Thoracic aorta (tissue), 2 donors: ENCODE measurements at regions not wholly inside any gene's neighbourhood (a gene's known extent, or its start where the extent isn't known, plus 50 kb on each side); places are given as distances from the start of the nearest gene placed in this dataset.

Experiments used
- ATAC-seq: fragments of 150-250 bp; one replicate; pipeline ENCODE4 v1.8.0; 2017; ENCODE audit warnings: low read depth; ENCODE audit not compliant: insufficient number of reproducible peaks, low FRiP score
- DNase-seq: peaks from one replicate; pipeline ENCODE4 v3.0.0-alpha.2; 2020; ENCODE audit warnings: low spot score
- H3K27ac ChIP-seq, 2 donors: fragments of 200-600 bp; sonication (generic); 1 replicate in 1 of 2; 2 replicates in 1 of 2; pipeline ENCODE4 v1.5.1; 2016; ENCODE audit warnings: mild to moderate bottlenecking in 2 of 2, moderate library complexity in 2 of 2
- H3K27me3 ChIP-seq: fragments of 200-600 bp; sonication (generic); replicated peaks from 2 replicates; pipeline ENCODE4 v1.6.0; 2016; ENCODE audit warnings: mild to moderate bottlenecking; ENCODE audit not compliant: insufficient read depth
- H3K36me3 ChIP-seq: fragments of 200-600 bp; sonication (generic); one replicate; pipeline ENCODE4 v1.5.1; 2016
- H3K4me1 ChIP-seq, 2 donors: fragments of 200-600 bp; sonication (generic); 1 replicate in 1 of 2; 2 replicates in 1 of 2; pipeline versions ENCODE4 v1.5.1 to v1.6.0; 2016; ENCODE audit warnings: low read depth in 2 of 2, mild to moderate bottlenecking in 1 of 2; ENCODE audit not compliant: control insufficient read depth in 1 of 2
- H3K4me3 ChIP-seq: fragments of 200-600 bp; sonication (generic); 2 replicates; pipeline ENCODE4 v1.5.1; 2016; ENCODE audit warnings: mild to moderate bottlenecking
- H3K9me3 ChIP-seq: fragments of 200-600 bp; sonication (generic); 2 replicates; pipeline ENCODE4 v1.5.1; 2016
- TF ChIP-seq, protein P1 (sequence below): fragments of 200-600 bp; sonication (generic); IDR thresholded peaks from one replicate; pipeline ENCODE4 v1.5.1; 2019; ENCODE audit warnings: antibody characterized with exemption

DNA sequence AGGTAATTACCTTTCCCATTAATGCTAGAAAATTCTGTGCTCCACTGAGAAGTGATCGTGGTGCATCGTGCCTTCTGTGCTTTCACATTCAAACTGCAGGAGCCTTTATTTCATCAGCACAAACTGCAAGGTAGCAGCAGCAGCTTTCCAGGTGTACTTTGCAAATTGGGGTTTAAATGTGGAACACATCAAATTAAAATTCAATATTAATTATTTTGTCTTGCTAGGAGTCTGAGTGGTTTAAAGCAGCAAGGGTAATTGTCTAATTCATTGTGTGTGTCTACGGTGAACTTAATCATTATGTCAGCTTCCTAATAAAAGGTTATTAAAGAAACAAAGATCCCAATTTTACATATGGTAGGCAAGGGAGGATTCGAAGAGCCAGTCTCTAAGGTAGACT lies 180.8 kb upstream of the ATP5MC3 start:
- TF ChIP-seq, protein P1, sequence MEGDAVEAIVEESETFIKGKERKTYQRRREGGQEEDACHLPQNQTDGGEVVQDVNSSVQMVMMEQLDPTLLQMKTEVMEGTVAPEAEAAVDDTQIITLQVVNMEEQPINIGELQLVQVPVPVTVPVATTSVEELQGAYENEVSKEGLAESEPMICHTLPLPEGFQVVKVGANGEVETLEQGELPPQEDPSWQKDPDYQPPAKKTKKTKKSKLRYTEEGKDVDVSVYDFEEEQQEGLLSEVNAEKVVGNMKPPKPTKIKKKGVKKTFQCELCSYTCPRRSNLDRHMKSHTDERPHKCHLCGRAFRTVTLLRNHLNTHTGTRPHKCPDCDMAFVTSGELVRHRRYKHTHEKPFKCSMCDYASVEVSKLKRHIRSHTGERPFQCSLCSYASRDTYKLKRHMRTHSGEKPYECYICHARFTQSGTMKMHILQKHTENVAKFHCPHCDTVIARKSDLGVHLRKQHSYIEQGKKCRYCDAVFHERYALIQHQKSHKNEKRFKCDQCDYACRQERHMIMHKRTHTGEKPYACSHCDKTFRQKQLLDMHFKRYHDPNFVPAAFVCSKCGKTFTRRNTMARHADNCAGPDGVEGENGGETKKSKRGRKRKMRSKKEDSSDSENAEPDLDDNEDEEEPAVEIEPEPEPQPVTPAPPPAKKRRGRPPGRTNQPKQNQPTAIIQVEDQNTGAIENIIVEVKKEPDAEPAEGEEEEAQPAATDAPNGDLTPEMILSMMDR, result no peak
- no peak overlapping the region for H3K4me3 ChIP-seq
- H3K4me1 ChIP-seq, result no peaks in the 10 kb centered on the region
- H3K27ac ChIP-seq, result no peak overlapping the region
- ATAC-seq (no peak), DNase-seq (no peak)
- no peaks in the 10 kb centered on the region for H3K36me3 ChIP-seq
- H3K27me3 ChIP-seq, result no peaks in the 10 kb centered on the region
- no peaks in the 10 kb centered on the region for H3K9me3 ChIP-seq

DNA sequence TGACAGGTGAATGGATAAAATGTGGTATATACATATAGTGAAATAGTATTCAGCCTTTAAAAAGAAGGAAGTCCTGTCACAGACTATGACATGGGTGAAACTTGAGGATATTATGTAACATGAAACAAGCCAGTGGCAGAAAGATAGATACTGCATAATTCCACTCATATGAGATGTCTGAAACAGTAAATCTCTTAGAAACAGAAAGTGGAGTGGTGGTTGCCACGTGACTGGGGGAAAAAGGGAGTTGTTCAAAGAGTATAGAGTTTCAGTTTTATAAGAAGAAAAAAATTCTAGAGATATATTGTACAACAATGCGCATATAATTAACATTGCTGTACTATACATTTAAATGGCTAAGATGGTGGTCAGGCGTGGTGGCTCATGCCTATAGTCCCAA lies 178.2 kb upstream of the ATP5MC3 start:
- H3K27me3 ChIP-seq, result no peaks in the 10 kb centered on the region
- H3K36me3 ChIP-seq, result no peaks in the 10 kb centered on the region
- H3K4me1 ChIP-seq, result no peaks in the 10 kb centered on the region
- DNase-seq (no peak), ATAC-seq (no peak)
- TF ChIP-seq, protein P1, result no peak
- no peak overlapping the region for H3K4me3 ChIP-seq
- H3K9me3 ChIP-seq, result no peaks in the 10 kb centered on the region
- no peak overlapping the region for H3K27ac ChIP-seq

DNA sequence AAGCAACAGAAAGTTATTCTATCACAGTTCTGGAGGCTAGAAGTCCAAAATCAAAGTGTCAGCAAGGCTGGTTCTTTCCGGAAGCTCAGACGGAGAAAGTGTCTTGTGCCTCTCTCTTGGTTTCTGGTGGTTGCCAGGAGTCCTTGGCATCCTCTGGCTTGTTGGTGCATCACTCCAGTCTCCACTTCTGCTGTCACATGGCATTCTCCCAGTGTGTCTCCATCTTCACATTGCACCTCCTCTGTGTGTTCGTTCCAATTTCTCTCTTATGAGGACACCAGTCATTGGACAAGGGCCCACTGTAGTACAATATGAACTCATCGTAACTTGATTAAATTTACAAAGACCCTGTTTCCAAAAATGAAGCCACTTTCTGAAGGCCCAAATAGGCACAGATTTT lies 175.4 kb upstream of the ATP5MC3 start:
- no peak for DNase-seq
- H3K27me3 ChIP-seq, result no peaks in the 10 kb centered on the region
- H3K36me3 ChIP-seq, result no peaks in the 10 kb centered on the region
- H3K4me3 ChIP-seq, result no peak overlapping the region
- no peak overlapping the region for H3K27ac ChIP-seq
- no peaks in the 10 kb centered on the region for H3K9me3 ChIP-seq
- TF ChIP-seq, protein P1, result no peak
- ATAC-seq, result no peak
- no peaks in the 10 kb centered on the region for H3K4me1 ChIP-seq

DNA sequence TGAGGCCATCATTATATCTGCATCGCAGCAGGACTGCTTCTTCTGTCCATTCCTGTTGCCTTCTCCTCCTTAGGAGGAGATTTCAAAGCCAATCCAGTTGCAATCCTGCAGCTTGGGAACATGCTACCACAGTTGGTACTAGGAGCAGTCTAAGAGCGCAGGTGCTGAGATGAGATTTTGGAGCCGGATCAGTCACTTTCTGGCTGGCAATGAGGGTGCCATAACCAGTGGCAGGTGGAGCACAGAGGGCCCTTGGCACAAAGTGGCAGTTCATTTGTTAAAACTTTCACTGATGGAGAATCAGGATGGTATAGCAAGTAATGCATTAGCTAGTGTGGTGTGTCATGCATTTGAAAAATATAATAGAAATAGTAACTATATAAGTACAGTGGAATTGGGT lies 173.7 kb upstream of the ATP5MC3 start:
- no peaks in the 10 kb centered on the region for H3K9me3 ChIP-seq
- no peaks in the 10 kb centered on the region for H3K27me3 ChIP-seq
- no peaks in the 10 kb centered on the region for H3K4me1 ChIP-seq
- H3K36me3 ChIP-seq, result no peaks in the 10 kb centered on the region
- TF ChIP-seq, protein P1, result no peak
- H3K4me3 ChIP-seq, result no peak overlapping the region
- DNase-seq (no peak), ATAC-seq (no peak)
- no peak overlapping the region for H3K27ac ChIP-seq

DNA sequence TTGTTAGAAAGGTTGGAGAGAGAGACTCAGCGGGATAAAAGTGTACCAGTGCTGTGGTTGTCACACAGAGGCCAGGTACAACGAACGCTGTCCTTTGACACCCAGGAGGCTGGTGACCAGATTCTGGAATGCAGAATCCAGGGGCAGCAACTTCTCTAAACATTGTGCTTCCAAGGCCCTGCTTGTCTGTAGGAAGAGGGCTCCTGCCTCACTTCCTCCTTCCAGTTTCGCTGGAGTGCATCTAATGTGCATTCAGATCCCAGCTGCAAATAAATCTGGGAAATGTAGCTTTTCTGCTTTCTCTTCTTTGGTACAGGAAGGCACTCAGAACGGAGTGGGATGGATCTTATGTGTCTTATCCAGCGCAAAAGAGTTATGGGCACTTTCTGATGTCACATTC lies 171.8 kb upstream of the ATP5MC3 start:
- Histone ChIP-seq H3K9me3 (no peaks in the 10 kb centered on the region), H3K27me3 (no peaks in the 10 kb centered on the region), H3K4me1 (no peaks in the 10 kb centered on the region), H3K27ac (no peak overlapping the region), H3K4me3 (no peak overlapping the region), H3K36me3 (no peaks in the 10 kb centered on the region)
- ATAC-seq (no peak), DNase-seq (no peak)
- TF ChIP-seq, protein P1, result no peak
